Vagina (tissue), 2 donors: ENCODE measurements at regions not wholly inside any gene's neighbourhood (a gene's known extent, or its start where the extent isn't known, plus 50 kb on each side); places are given as distances from the start of the nearest gene placed in this dataset.
"Not testable (repeated sequence)": the region's sequence is repeated elsewhere in the genome, so short reads cannot be mapped to it uniquely, and the experiment has no call there.

Experiments
- DNase-seq, 2 donors: peaks; one replicate each; pipeline ENCODE4 v3.0.0-alpha.2; 2017; ENCODE audit errors: extremely low spot score in 2 of 2
- H3K27ac ChIP-seq: fragments of 200-600 bp; sonication (generic); one replicate; pipeline ENCODE4 v1.5.1; 2019
- H3K27me3 ChIP-seq: fragments of 200-600 bp; sonication (generic); one replicate; pipeline ENCODE4 v1.5.1; 2019
- H3K36me3 ChIP-seq, 2 donors: fragments of 200-600 bp; sonication (generic); one replicate each; pipeline ENCODE4 v1.5.1; 2017 to 2019
- H3K4me1 ChIP-seq: fragments of 200-600 bp; sonication (generic); one replicate; pipeline ENCODE4 v1.5.1; 2019
- H3K4me3 ChIP-seq, 2 donors: fragments of 200-600 bp; sonication (generic); 1 replicate in 1 of 2; 2 replicates in 1 of 2; pipeline ENCODE4 v1.5.1; 2016 to 2019
- H3K9me3 ChIP-seq: fragments of 200-600 bp; sonication (generic); one replicate; pipeline ENCODE4 v1.5.1; 2019
- POLR2A ChIP-seq, 2 donors: fragments of 450-650 bp; IDR thresholded peaks; one replicate each; pipeline ENCODE4 v1.6.1; 2017; ENCODE audit warnings: antibody characterized with exemption in 2 of 2, mild to moderate bottlenecking in 2 of 2, moderate library complexity in 2 of 2
- POLR2AphosphoS5 ChIP-seq, 2 donors: sonication (generic); formaldehyde crosslinking; IDR thresholded peaks; one replicate each; pipeline ENCODE4 v1.9.0; 2017; ENCODE audit warnings: antibody characterized with exemption in 2 of 2, mild to moderate bottlenecking in 2 of 2, low read depth in 1 of 2; ENCODE audit not compliant: insufficient read depth in 1 of 2
- intact Hi-C: fragments of 100-400 bp; cut with DNase I; formaldehyde crosslinking; loops from one replicate; pipeline ENCODE4 v1.15.1; 2023
- TF ChIP-seq, protein P1 (sequence below), 3 experiments: fragments of 450-650 bp in 2 of 3; fragments of 200-600 bp in 1 of 3; sonication (generic) in 1 of 3; IDR thresholded peaks; one replicate each; pipeline ENCODE4 v1.5.1; 2017 to 2019; ENCODE audit warnings: antibody characterized with exemption in 3 of 3, mild to moderate bottlenecking in 2 of 3, moderate library complexity in 2 of 3

DNA sequence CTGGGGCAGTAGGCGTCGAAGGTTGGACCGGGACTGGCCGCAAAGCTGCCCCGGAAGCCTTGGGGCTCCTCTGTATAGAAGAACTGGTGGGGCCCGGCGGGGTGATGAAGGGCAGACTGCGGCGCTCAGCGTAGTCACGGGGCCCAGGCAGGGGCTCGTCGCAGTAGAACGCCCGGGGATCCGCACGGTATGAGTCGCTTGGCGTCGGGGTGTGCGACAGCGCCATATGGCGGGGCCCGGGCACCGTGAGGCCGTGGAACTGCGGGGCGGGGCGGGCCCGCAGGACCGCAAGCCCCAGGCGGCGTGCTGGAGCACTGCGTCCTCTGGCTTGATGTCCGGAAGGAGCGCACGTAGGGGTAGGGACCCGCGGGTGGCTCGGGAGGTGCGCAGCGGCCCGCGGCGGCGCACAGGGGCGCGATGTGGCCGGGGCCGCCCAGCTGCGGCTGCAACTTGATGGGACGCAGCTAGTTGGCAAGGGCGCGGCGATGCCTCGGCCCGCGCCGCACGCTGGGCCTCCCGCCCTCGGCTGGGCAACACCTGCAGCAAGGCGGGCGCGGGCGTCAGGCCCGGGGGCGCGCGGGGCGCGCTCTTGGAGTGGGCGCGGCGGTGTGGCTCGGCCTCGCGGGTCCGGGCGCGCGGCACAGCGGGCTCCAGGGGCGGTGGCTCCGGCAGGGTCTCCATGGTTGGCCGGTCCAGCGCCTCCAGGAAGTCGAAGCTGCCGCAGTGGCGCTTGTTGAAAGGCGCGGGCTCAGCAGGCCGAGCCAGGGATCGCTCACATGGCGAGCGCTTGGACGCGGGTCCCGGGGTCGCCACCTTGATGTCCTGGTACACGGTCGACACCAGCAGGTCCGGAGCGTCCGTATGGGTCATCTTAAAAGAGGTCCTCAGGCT lies 251.4 kb downstream of the ANKRD30B start:
- DNase-seq: no peak
- Histone ChIP-seq H3K4me3 (no peak overlapping the region), H3K4me1 (no peaks in the 10 kb centered on the region), H3K27me3 (no peaks in the 10 kb centered on the region), H3K36me3 (no peaks in the 10 kb centered on the region), H3K27ac (no peak overlapping the region), H3K9me3 (no peaks in the 10 kb centered on the region)
- TF ChIP-seq POLR2A (IDR thresholded peaks at IDR 0.05): no peak
- TF ChIP-seq, protein P1, sequence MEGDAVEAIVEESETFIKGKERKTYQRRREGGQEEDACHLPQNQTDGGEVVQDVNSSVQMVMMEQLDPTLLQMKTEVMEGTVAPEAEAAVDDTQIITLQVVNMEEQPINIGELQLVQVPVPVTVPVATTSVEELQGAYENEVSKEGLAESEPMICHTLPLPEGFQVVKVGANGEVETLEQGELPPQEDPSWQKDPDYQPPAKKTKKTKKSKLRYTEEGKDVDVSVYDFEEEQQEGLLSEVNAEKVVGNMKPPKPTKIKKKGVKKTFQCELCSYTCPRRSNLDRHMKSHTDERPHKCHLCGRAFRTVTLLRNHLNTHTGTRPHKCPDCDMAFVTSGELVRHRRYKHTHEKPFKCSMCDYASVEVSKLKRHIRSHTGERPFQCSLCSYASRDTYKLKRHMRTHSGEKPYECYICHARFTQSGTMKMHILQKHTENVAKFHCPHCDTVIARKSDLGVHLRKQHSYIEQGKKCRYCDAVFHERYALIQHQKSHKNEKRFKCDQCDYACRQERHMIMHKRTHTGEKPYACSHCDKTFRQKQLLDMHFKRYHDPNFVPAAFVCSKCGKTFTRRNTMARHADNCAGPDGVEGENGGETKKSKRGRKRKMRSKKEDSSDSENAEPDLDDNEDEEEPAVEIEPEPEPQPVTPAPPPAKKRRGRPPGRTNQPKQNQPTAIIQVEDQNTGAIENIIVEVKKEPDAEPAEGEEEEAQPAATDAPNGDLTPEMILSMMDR (IDR thresholded peaks at IDR 0.05): no peak
- TF ChIP-seq POLR2AphosphoS5 (IDR thresholded peaks at IDR 0.05; ENCODE audit: insufficient read depth in 1 of 2, low read depth in 1 of 2): no peak
- intact Hi-C loops: no loop called here

- H3K9me3 ChIP-seq, H3K36me3 ChIP-seq, H3K27ac ChIP-seq, DNase-seq, H3K4me3 ChIP-seq, H3K4me1 ChIP-seq, H3K27me3 ChIP-seq, intact Hi-C loops: not testable (repeated sequence)
Observed at GRCh38 chr18:15000119-15001037, 252.4 kb downstream of the ANKRD30B start.

DNA sequence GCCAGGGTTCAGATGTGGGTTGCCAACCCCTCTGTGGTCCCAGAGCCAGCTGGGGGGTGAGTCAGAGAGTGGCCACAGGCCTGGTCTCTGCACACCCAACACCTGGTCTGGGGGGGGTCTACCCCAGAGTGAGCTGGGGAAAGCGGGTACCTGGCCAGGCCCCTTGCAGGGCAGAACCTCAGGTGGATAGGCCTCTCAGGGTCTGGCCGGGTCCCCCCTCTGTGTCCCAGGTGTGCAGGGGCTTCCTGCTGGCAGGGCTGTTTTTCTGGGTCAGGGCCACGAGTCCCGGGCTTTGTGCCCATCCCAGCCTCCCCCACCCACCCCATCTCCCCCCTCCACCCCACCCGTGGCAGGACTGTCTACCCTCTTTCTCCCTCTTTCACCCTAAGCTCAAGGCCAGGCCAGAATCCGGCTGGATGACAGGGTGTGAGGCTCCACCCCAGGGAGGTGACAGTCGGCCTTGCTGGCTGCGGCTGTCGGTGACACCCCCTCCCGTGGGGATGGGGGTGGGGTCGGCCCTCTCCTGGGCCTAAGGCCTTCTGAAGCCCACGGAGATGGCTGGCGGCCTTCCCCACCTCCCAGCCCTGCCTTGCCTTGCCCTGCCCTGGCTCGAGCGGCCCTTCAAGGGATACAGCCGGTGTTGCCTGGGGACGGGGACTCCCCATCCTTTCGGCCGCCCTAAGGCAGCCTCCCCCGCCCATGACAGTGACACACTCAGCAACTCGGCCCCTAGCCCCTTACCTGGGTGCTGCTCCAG lies 253.2 kb downstream of the ANKRD30B start:
- H3K4me3 ChIP-seq, H3K27me3 ChIP-seq, DNase-seq, H3K4me1 ChIP-seq, H3K27ac ChIP-seq, H3K9me3 ChIP-seq, H3K36me3 ChIP-seq, intact Hi-C loops: not testable (repeated sequence)

DNA sequence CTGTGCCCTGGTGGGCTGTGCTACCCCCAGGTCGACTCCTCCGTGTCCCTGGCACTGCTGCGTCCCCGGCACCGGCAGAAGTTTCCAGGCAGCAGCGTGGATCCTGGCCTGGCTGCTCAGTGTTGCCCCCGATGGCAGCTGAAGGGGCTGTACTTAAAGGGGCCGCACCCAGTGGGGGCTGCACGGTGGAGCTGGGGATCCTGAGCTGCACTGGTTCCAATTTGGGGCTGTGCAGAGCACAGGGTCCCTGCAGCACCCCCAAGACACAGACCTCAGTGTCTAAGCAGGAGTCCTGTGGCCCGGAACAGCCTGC lies 253.8 kb downstream of the ANKRD30B start:
- H3K36me3 ChIP-seq, H3K27ac ChIP-seq, H3K27me3 ChIP-seq, H3K9me3 ChIP-seq, DNase-seq, H3K4me3 ChIP-seq, H3K4me1 ChIP-seq, intact Hi-C loops: not testable (repeated sequence)

DNA sequence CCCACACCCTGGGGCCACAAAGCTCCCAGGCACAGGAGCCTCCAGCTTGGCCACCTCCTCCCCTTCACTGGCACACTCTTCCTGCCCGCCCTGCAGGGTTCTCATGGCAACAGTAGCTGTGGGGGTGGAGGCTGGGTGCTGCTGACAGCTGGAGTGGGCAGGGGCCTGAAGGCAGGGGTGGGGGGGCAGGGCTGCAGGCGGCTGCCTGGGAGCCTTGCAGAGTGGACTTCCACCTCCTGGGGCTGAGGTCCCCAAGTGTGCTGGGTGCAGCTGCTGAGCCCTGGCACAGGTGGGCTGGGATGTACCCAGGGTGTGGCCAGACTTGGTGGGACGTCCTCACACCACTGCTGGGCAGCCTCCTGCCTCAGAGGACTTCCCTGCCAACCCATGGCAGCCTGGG lies 254.8 kb downstream of the ANKRD30B start:
- H3K27me3 ChIP-seq, DNase-seq, intact Hi-C loops, H3K9me3 ChIP-seq, H3K4me3 ChIP-seq, H3K36me3 ChIP-seq, H3K27ac ChIP-seq, H3K4me1 ChIP-seq: not testable (repeated sequence)

DNA sequence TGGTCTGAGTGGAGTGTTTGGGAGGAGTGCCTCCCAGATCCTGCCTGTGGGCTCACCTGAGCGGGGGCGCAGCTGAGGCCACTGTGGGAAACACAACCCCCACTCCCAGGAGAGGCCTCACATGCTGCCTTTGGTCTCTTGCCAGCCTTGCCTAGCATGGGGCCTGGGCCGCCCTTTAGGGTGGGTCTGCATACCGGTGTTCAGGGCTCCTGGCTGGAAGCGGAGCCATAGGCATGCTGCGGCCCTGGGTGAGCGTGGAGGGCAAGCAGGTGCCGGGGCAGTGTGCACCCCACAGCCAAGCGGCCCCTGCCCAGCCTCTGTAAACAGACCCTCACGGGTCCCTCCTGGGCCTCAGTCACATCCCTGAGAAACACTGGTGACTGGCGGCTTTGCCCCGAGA lies 255.3 kb downstream of the ANKRD30B start:
- H3K4me1 ChIP-seq, H3K27me3 ChIP-seq, H3K27ac ChIP-seq, H3K36me3 ChIP-seq, intact Hi-C loops, H3K9me3 ChIP-seq, DNase-seq, H3K4me3 ChIP-seq: not testable (repeated sequence)

DNA sequence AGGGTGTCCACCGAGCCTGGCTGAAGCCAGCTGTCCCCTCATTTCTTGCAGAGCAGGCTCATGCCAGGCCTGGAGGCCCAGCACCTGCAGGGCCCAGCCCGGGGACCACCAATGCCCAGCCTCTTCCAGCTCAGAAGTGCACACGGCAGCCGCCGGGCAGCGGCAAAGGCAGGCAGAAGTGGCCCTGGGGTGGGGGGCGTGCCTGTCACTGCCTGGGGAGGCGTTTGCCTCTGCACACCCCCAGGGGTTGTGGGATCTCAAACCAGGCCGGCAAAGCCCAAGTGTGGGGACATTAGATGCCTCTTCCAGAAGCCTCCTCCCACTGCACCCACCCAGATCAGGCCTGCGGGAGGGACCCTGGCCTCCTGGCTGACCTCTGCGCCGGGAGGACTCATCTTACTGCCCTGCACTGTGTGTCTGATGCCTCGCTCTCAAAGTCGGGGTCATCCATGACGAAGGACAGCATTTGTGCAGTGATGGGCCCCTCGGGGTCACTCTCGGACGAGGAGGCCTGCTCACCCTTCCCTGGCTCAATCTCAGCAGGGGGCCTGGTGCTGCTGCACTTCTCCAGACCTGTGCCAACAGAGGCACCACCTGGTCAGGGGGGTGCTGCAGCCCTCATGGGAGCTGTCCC lies 255.8 kb downstream of the ANKRD30B start:
- H3K9me3 ChIP-seq, H3K4me1 ChIP-seq, intact Hi-C loops, H3K36me3 ChIP-seq, DNase-seq, H3K27me3 ChIP-seq, H3K4me3 ChIP-seq, H3K27ac ChIP-seq: not testable (repeated sequence)

- DNase-seq, H3K27ac ChIP-seq, H3K27me3 ChIP-seq, H3K9me3 ChIP-seq, H3K4me3 ChIP-seq, intact Hi-C loops, H3K4me1 ChIP-seq, H3K36me3 ChIP-seq: not testable (repeated sequence)
Observed at GRCh38 chr18:15004270-15004973, 256.4 kb downstream of the ANKRD30B start.
